Prostate gland (tissue), 2 donors: ENCODE measurements at regions not wholly inside any gene's neighbourhood (a gene's known extent, or its start where the extent isn't known, plus 50 kb on each side); places are given as distances from the start of the nearest gene placed in this dataset.

Source experiments
- DNase-seq: peaks from one replicate; pipeline ENCODE4 v3.0.0-alpha.2; 2019; ENCODE audit warnings: low spot score
- H3K27ac ChIP-seq, 2 donors: fragments of 200-600 bp; sonication (generic); 2 replicates each; pipeline ENCODE4 v1.5.1; 2017 to 2019
- H3K27me3 ChIP-seq: fragments of 200-600 bp; sonication (generic); replicated peaks from 2 replicates; pipeline ENCODE4 v1.5.1; 2019; ENCODE audit not compliant: insufficient read depth
- H3K36me3 ChIP-seq, 2 donors: fragments of 200-600 bp; sonication (generic); 1 replicate in 1 of 2; 2 replicates in 1 of 2; pipeline versions ENCODE4 v1.5.1 to v1.8.1; 2017 to 2019
- H3K4me1 ChIP-seq: fragments of 200-600 bp; sonication (generic); replicated peaks from 2 replicates; pipeline ENCODE4 v1.5.1; 2019
- H3K4me3 ChIP-seq, 2 donors: fragments of 200-600 bp; sonication (generic); 2 replicates each; pipeline ENCODE4 v1.5.1; 2017 to 2019
- H3K9me3 ChIP-seq: fragments of 200-600 bp; sonication (generic); 2 replicates; pipeline ENCODE4 v1.5.1; 2017
- CTCF ChIP-seq, 4 experiments: fragments of 200-600 bp in 2 of 4; fragments of 450-650 bp in 2 of 4; sonication (generic) in 2 of 4; IDR thresholded peaks; 1 replicate in 3 of 4; 2 replicates in 1 of 4; pipeline ENCODE4 v1.5.1; 2016 to 2019; ENCODE audit warnings: antibody characterized with exemption in 4 of 4, mild to moderate bottlenecking in 2 of 4, moderate library complexity in 2 of 4
- POLR2A ChIP-seq: fragments of 450-650 bp; IDR thresholded peaks from one replicate; pipeline ENCODE4 v1.6.1; 2016; ENCODE audit warnings: antibody characterized with exemption, mild to moderate bottlenecking
- POLR2AphosphoS5 ChIP-seq: sonication (generic); formaldehyde crosslinking; IDR thresholded peaks from one replicate; pipeline ENCODE4 v1.6.1; 2017; ENCODE audit warnings: antibody characterized with exemption
- WGBS: methylation state at CpG from one replicate; pipeline ENCODE4 v1.1.5; 2018; 5-methylcytosine and 5-hydroxymethylcytosine counted together
- intact Hi-C: fragments of 100-400 bp; cut with DNase I; formaldehyde crosslinking; loops from one replicate; pipeline ENCODE4 v1.14.2; 2022

GRCh38 chr19:16018801-16019551 is 57.3 kb upstream of the TPM4 start:
- no peaks in the 10 kb centered on the region for H3K4me1 ChIP-seq
- no peak overlapping the region for H3K4me3 ChIP-seq
- no peak overlapping the region for H3K27ac ChIP-seq
- no peak for TF ChIP-seq CTCF (IDR thresholded peaks at IDR 0.05)
- TF ChIP-seq POLR2A, result no peak
- TF ChIP-seq POLR2AphosphoS5, result no peak
- no peaks in the 10 kb centered on the region for H3K27me3 ChIP-seq
- H3K9me3 ChIP-seq, result no peaks in the 10 kb centered on the region
- WGBS, result 71% methylated on average over 13 of the region's 13 CpGs
- intact Hi-C loops, result no loop called here
- DNase-seq, result no peak
- no peaks in the 10 kb centered on the region for H3K36me3 ChIP-seq

GRCh38 chr19:16019691-16020448 is 56.4 kb upstream of the TPM4 start:
- no peaks in the 10 kb centered on the region for H3K9me3 ChIP-seq
- no peaks in the 10 kb centered on the region for H3K4me1 ChIP-seq
- no peak for DNase-seq
- H3K4me3 ChIP-seq, result no peak overlapping the region
- H3K36me3 ChIP-seq, result no peaks in the 10 kb centered on the region
- WGBS, result 84% methylated on average over 21 of the region's 24 CpGs
- H3K27ac ChIP-seq, result no peak overlapping the region
- H3K27me3 ChIP-seq, result no peaks in the 10 kb centered on the region
- intact Hi-C loops, result no loop called here
- TF ChIP-seq POLR2AphosphoS5 (no peak), POLR2A (no peak), CTCF (IDR thresholded peaks at IDR 0.05) (no peak)

- WGBS, result 81% methylated on average over 8 of the region's 8 CpGs
- intact Hi-C loops, result no loop called here
Measured at GRCh38 chr19:16021796-16022195, 54.5 kb upstream of the TPM4 start.

GRCh38 chr19:16022251-16022650 is 54.0 kb upstream of the TPM4 start:
- Histone ChIP-seq H3K9me3 (no peaks in the 10 kb centered on the region), H3K4me3 (no peak overlapping the region), H3K36me3 (no peaks in the 10 kb centered on the region), H3K27me3 (no peaks in the 10 kb centered on the region), H3K27ac (no peak overlapping the region), H3K4me1 (no peaks in the 10 kb centered on the region)
- 71% methylated on average over 8 of the region's 8 CpGs for WGBS
- DNase-seq, result no peak
- TF ChIP-seq CTCF (IDR thresholded peaks at IDR 0.05) (no peak), POLR2AphosphoS5 (no peak), POLR2A (no peak)
- intact Hi-C loops, result no loop called here

More at GRCh38 chr19:16021796-16022195, 54.5 kb upstream of the TPM4 start:
- Histone ChIP-seq H3K4me3 (no peak overlapping the region), H3K4me1 (no peaks in the 10 kb centered on the region), H3K27ac (no peak overlapping the region), H3K9me3 (no peaks in the 10 kb centered on the region), H3K27me3 (no peaks in the 10 kb centered on the region), H3K36me3 (no peaks in the 10 kb centered on the region)
- DNase-seq, result no peak
- no peak for TF ChIP-seq POLR2AphosphoS5

GRCh38 chr19:16022681-16023080 is 53.6 kb upstream of the TPM4 start:
- TF ChIP-seq POLR2A (no peak), CTCF (IDR thresholded peaks at IDR 0.05) (no peak), POLR2AphosphoS5 (no peak)
- H3K4me3 ChIP-seq, result no peak overlapping the region
- H3K27me3 ChIP-seq, result no peaks in the 10 kb centered on the region
- H3K36me3 ChIP-seq, result no peaks in the 10 kb centered on the region
- H3K27ac ChIP-seq, result no peak overlapping the region
- no peaks in the 10 kb centered on the region for H3K9me3 ChIP-seq
- no peak for DNase-seq
- 71% methylated on average over 4 of the region's 4 CpGs for WGBS
- no peaks in the 10 kb centered on the region for H3K4me1 ChIP-seq
- intact Hi-C loops, result no loop called here
